Mucosa of rectum (tissue), 2 donors: ENCODE measurements at regions not wholly inside any gene's neighbourhood (a gene's known extent, or its start where the extent isn't known, plus 50 kb on each side); places are given as distances from the start of the nearest gene placed in this dataset.

Source experiments
- H3K27ac ChIP-seq, 2 donors: one replicate each; pipeline ENCODE4 v1.7.0; 2013; ENCODE audit warnings: inconsistent platforms in 2 of 2, low read depth in 2 of 2, low read length in 2 of 2
- H3K27me3 ChIP-seq, 2 donors: one replicate each; pipeline ENCODE4 v1.7.0; 2013; ENCODE audit warnings: low read length in 2 of 2; ENCODE audit not compliant: control insufficient read depth in 2 of 2, insufficient read depth in 2 of 2
- H3K36me3 ChIP-seq, 2 donors: one replicate each; pipeline ENCODE4 v1.7.0; 2013; ENCODE audit warnings: low read length in 2 of 2; ENCODE audit not compliant: control insufficient read depth in 2 of 2, insufficient read depth in 2 of 2
- H3K4me1 ChIP-seq, 2 donors: one replicate each; pipeline ENCODE4 v1.7.0; 2013; ENCODE audit warnings: low read length in 2 of 2, mild to moderate bottlenecking in 1 of 2; ENCODE audit not compliant: control insufficient read depth in 2 of 2, insufficient read depth in 2 of 2
- H3K4me3 ChIP-seq, 2 donors: one replicate each; pipeline ENCODE4 v1.7.0; 2013; ENCODE audit warnings: low read length in 2 of 2
- H3K9ac ChIP-seq, 2 donors: one replicate each; pipeline ENCODE4 v1.7.0; 2013; ENCODE audit warnings: low read length in 2 of 2, low read depth in 1 of 2, mild to moderate bottlenecking in 1 of 2
- H3K9me3 ChIP-seq, 2 donors: one replicate each; pipeline ENCODE4 v1.7.0; 2013; ENCODE audit warnings: low read length in 2 of 2; ENCODE audit not compliant: control insufficient read depth in 2 of 2
- donor health status: healthy.
- donor health status: Normal muscosa, but diverticular disease.

DNA sequence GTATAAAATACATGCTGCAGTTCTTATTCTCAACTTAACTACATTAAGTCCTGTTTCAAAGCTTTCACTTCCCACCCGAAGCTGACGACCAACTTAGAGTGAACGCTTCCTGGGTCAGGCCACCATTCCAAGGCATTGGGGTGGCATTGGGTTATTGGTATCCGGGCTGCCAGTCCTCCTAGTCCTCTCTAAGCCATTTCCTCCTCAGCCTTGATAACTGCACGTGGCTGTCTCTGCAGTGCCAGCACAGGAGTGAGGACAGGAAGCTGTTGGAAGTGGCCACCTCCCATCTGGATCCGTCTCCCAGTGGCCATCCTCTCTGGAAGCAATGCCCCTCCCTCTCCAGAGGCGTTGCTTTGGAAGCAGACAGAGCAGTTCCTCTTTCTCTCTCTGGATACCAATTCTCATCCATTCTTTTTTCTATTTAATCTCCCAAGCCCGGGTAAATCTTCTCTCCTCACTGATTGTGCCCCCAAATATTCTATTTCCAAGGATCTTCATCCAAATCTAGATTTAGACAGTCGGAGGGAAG is 354.7 kb downstream of the EIPR1 start:
- H3K9me3 ChIP-seq: no peaks in the 10 kb centered on the region
- no peaks in the 10 kb centered on the region for H3K4me1 ChIP-seq
- no peaks in the 10 kb centered on the region for H3K27me3 ChIP-seq
- H3K9ac ChIP-seq: no peak overlapping the region
- no peak overlapping the region for H3K4me3 ChIP-seq
- H3K36me3 ChIP-seq: no peaks in the 10 kb centered on the region
- no peak overlapping the region for H3K27ac ChIP-seq

- no peak overlapping the region for H3K4me3 ChIP-seq
- H3K27ac ChIP-seq: no peak overlapping the region
- H3K9me3 ChIP-seq: no peaks in the 10 kb centered on the region
- no peaks in the 10 kb centered on the region for H3K27me3 ChIP-seq
- no peaks in the 10 kb centered on the region for H3K4me1 ChIP-seq
- no peaks in the 10 kb centered on the region for H3K36me3 ChIP-seq
- no peak overlapping the region for H3K9ac ChIP-seq
These were observed 355.9 kb downstream of the EIPR1 start for GRCh38 chr2:3021720-3022119.

DNA sequence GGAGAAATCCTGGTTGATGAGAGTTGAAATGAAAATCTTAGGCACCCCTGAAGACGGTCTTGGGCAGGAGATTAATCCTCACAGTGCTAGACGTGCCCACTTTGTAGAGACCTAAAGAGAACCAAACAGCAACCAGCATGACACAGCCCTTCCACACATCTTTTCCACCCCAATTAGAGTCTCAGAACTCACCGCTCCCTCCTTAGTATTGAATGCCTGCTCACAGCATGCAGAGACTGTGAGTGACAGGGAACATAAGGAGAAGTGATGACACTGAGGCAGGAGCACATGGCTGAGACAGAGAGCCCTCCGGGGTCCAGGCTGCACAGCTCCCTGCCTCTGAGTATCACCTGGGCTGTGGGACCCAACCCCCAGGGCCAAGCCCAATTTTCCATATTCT is 367.6 kb downstream of the EIPR1 start:
- Histone ChIP-seq H3K9me3 (peaks cover 0 to 11% of the 10 kb centered on the region in 2 donors), H3K36me3 (no peaks in the 10 kb centered on the region), H3K27me3 (peaks cover 0 to 2% of the 10 kb centered on the region in 2 donors), H3K27ac (no peak overlapping the region), H3K9ac (no peak overlapping the region), H3K4me3 (no peak overlapping the region), H3K4me1 (no peaks in the 10 kb centered on the region)

GRCh38 chr2:3009483-3009882 is 368.1 kb downstream of the EIPR1 start:
- Histone ChIP-seq H3K27me3 (peaks cover 0 to 2% of the 10 kb centered on the region in 2 donors), H3K9ac (no peak overlapping the region), H3K9me3 (peaks cover 0 to 11% of the 10 kb centered on the region in 2 donors), H3K27ac (no peak overlapping the region), H3K36me3 (no peaks in the 10 kb centered on the region), H3K4me1 (no peaks in the 10 kb centered on the region), H3K4me3 (no peak overlapping the region)

DNA sequence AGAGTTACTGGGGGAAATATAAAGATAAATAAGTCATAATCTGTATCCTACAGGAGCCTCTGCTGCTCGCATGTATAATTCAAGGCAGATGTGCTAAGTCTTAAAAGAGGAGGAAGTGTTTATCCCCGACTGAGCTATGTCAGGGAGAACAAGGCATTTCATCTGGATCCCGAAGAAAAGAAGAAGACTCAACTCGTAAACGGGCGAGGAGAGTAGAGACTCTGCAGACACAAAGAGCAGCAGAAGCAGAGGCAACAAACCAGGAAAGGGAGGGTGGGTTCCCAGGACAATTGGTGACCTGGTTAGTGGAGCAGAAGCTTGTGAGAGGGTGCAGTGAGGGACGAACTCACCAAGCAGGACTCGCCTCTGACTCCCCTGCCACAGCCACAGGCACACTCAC is 368.6 kb downstream of the EIPR1 start:
- Histone ChIP-seq H3K9ac (no peak overlapping the region), H3K4me3 (no peak overlapping the region), H3K36me3 (no peaks in the 10 kb centered on the region), H3K27me3 (peaks cover 0 to 2% of the 10 kb centered on the region in 2 donors), H3K9me3 (peaks cover 0 to 11% of the 10 kb centered on the region in 2 donors), H3K4me1 (no peaks in the 10 kb centered on the region), H3K27ac (no peak overlapping the region)

- H3K27ac ChIP-seq: no peak overlapping the region
- H3K4me3 ChIP-seq: no peak overlapping the region
- H3K27me3 ChIP-seq: peaks cover 0 to 2% of the 10 kb centered on the region in 2 donors
- H3K36me3 ChIP-seq: no peaks in the 10 kb centered on the region
- H3K4me1 ChIP-seq: no peaks in the 10 kb centered on the region
- no peak overlapping the region for H3K9ac ChIP-seq
- H3K9me3 ChIP-seq: peaks cover 0 to 11% of the 10 kb centered on the region in 2 donors
These were observed 369.1 kb downstream of the EIPR1 start for GRCh38 chr2:3008561-3008960.

GRCh38 chr2:3007135-3007534 is 370.5 kb downstream of the EIPR1 start:
- peaks cover 0 to 2% of the 10 kb centered on the region in 2 donors for H3K27me3 ChIP-seq
- H3K27ac ChIP-seq: no peak overlapping the region
- no peaks in the 10 kb centered on the region for H3K4me1 ChIP-seq

DNA sequence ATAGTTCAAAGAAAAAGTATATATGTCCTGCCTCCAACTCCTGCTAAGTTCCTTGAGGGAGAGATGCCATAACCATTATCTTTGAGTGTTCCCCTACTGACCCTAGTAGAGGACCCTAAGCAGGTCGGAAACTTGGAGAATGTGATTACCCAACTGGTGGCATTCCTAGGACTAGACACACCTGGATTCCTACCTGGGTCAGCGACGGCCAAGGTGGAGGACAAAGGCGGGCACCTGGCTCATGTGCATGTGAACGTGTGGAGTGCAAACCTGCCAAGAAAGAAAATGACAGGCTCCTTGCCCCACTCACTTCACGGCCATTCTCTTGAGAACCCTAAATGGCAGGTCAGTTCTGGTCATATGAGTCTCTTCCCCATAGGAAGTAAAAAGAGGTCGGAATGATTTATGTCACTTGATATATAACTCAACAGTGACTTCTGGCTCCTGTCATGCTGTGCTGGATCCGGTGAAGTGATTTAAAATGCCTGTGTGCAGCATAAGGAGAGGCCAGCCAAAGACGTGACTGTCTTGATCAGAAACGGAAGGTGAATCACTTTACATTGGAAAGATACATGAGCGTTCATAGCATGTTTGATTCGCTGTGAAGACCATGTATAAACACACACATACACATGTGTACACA is 371.6 kb downstream of the EIPR1 start:
- H3K27ac ChIP-seq: no peak overlapping the region
- H3K27me3 ChIP-seq: peaks cover 0 to 2% of the 10 kb centered on the region in 2 donors
- no peak overlapping the region for H3K4me3 ChIP-seq
- no peaks in the 10 kb centered on the region for H3K36me3 ChIP-seq
- H3K9me3 ChIP-seq: peaks cover 0 to 11% of the 10 kb centered on the region in 2 donors
- H3K4me1 ChIP-seq: no peaks in the 10 kb centered on the region
- H3K9ac ChIP-seq: no peak overlapping the region

More at GRCh38 chr2:3007135-3007534, 370.5 kb downstream of the EIPR1 start:
- Histone ChIP-seq H3K9ac (no peak overlapping the region), H3K4me3 (no peak overlapping the region), H3K9me3 (peaks cover 0 to 11% of the 10 kb centered on the region in 2 donors), H3K36me3 (no peaks in the 10 kb centered on the region)

DNA sequence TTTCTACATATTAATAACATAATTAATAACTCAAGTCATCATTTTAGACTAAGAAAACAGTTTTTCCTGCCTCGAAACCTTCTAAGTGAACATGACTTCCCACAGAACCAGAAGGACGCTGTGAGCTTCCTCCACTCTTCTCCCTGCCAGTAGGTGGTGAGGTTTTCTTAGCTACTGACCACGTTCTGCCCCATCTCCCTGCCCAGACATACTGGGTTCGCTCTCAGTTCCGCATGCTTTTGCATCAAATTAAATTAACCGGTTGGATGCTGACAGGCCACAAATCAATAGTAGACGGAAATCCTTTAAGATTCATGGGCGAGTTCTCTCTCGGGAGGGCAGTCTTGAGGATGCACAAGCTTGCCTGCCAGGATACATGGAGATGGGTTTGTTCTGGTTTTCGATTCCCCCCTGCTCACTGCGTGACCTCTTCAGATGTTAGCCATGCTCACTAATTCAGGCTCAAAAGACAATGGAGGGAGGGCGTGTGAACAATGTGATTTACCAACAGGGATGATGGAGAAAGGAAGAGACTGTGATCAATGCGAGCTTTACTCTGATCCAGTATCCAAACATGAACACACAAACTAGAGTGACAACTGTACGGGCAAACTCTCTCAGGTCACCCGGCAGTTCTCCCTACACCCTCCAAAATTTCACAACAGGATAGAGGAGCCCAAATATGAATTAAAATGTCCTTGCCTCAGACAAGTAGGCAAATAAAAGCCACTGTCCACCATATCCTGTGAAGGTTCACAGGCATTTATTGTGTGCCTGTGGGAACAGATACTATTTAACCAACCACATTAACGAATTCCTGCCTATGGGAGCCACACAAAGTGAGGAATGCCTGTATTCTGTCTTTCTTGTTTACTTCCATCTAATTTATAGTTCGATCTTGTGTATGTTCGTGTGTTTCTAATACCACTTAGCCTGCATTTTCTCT is 375.7 kb downstream of the EIPR1 start:
- H3K27me3 ChIP-seq: no peaks in the 10 kb centered on the region
- no peak overlapping the region for H3K27ac ChIP-seq
- H3K9me3 ChIP-seq: peaks cover 0 to 6% of the 10 kb centered on the region in 2 donors
- no peak overlapping the region for H3K4me3 ChIP-seq
- H3K36me3 ChIP-seq: no peaks in the 10 kb centered on the region
- H3K9ac ChIP-seq: no peak overlapping the region
- H3K4me1 ChIP-seq: no peaks in the 10 kb centered on the region

DNA sequence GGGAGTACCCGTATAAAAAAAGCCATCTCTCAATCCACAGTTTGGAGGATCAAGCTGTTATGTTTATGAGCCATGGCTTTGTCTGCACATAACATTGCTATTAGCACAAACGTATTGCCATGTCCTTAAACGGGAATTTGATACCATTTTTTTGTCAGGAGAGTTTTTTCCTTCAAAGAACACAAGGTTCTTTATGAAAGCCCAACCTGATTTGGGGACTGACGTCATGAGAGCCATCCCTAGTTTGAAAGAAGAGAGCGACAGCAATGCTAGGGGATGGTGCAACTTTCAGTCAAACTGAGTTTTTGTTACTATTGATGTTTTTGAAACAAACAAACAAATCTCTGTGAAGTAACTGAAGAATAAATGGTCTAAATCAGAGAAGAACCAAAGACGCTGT is 376.6 kb downstream of the EIPR1 start:
- no peak overlapping the region for H3K9ac ChIP-seq
- H3K27me3 ChIP-seq: no peaks in the 10 kb centered on the region
- no peaks in the 10 kb centered on the region for H3K36me3 ChIP-seq
- no peak overlapping the region for H3K27ac ChIP-seq
- peaks cover 0 to 2% of the 10 kb centered on the region in 2 donors for H3K9me3 ChIP-seq
- H3K4me1 ChIP-seq: no peaks in the 10 kb centered on the region
- no peak overlapping the region for H3K4me3 ChIP-seq
